IMR-90 (cell line): ENCODE measurements at regions not wholly inside any gene's neighbourhood (a gene's known extent, or its start where the extent isn't known, plus 50 kb on each side); places are given as distances from the start of the nearest gene placed in this dataset.

Source experiments
- CTCF ChIP-seq: conservative IDR thresholded peaks from 2 replicates; pipeline ENCODE4 v1.5.1; 2012; ENCODE audit warnings: mild to moderate bottlenecking, low read depth, low read length, improper control_type of control experiment
- RAD21 ChIP-seq: IDR thresholded peaks from 2 replicates; pipeline ENCODE4 v1.6.1; 2012; ENCODE audit warnings: low read length, improper control_type of control experiment

GRCh38 chr11:29809121-29809520 lies 207.7 kb downstream of the KCNA4 start:
- TF ChIP-seq CTCF (no peak), RAD21 (no peak)
